Hepatocyte (in vitro differentiated cells): ENCODE measurements at regions not wholly inside any gene's neighbourhood (a gene's known extent, or its start where the extent isn't known, plus 50 kb on each side); places are given as distances from the start of the nearest gene placed in this dataset.

Experiments used
- EZH2 ChIP-seq: fragments of 200-600 bp; sonication (generic); IDR thresholded peaks from 2 replicates; pipeline ENCODE4 v1.6.1; 2016; ENCODE audit warnings: antibody characterized with exemption, mild to moderate bottlenecking, borderline replicate concordance
- EZH2phosphoT487 ChIP-seq: fragments of 200-600 bp; sonication (generic); IDR thresholded peaks from one replicate; pipeline ENCODE4 v1.6.1; 2018; ENCODE audit warnings: antibody characterized with exemption, mild to moderate bottlenecking, low read depth, moderate library complexity; ENCODE audit not compliant: unreplicated experiment, severe bottlenecking
- TF ChIP-seq, protein P1 (sequence below): fragments of 200-600 bp; sonication (generic); IDR thresholded peaks from 2 replicates; pipeline ENCODE4 v1.5.1; 2016; ENCODE audit warnings: antibody characterized with exemption, mild to moderate bottlenecking; ENCODE audit not compliant: poor library complexity

DNA sequence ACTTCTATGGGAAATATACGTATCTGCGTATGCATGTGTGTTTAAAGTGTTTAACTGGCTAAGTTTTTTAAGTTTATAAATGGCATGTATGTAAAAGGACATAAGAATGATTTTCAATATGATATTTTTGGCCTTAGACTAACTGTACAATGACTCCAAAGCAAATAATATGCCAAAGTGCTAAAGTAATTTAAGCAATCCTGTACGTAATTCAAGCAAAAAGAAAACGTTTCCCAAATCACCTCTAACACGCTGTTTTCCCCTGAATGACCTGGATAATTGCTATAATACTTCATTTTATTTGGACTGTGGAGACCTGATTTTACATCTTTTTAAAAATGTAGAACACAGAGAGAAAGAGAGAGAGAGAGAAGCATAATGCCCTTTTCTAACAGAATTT is 183.0 kb upstream of the HAND2 start:
- TF ChIP-seq, protein P1, sequence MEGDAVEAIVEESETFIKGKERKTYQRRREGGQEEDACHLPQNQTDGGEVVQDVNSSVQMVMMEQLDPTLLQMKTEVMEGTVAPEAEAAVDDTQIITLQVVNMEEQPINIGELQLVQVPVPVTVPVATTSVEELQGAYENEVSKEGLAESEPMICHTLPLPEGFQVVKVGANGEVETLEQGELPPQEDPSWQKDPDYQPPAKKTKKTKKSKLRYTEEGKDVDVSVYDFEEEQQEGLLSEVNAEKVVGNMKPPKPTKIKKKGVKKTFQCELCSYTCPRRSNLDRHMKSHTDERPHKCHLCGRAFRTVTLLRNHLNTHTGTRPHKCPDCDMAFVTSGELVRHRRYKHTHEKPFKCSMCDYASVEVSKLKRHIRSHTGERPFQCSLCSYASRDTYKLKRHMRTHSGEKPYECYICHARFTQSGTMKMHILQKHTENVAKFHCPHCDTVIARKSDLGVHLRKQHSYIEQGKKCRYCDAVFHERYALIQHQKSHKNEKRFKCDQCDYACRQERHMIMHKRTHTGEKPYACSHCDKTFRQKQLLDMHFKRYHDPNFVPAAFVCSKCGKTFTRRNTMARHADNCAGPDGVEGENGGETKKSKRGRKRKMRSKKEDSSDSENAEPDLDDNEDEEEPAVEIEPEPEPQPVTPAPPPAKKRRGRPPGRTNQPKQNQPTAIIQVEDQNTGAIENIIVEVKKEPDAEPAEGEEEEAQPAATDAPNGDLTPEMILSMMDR = no peak
- TF ChIP-seq EZH2phosphoT487 = no peak
- TF ChIP-seq EZH2 = no peak
